Hepatocyte (in vitro differentiated cells): ENCODE measurements at regions not wholly inside any gene's neighbourhood (a gene's known extent, or its start where the extent isn't known, plus 50 kb on each side); places are given as distances from the start of the nearest gene placed in this dataset.

Source experiments
- EZH2phosphoT487 ChIP-seq: fragments of 200-600 bp; sonication (generic); IDR thresholded peaks from one replicate; pipeline ENCODE4 v1.6.1; 2018; ENCODE audit warnings: antibody characterized with exemption, mild to moderate bottlenecking, low read depth, moderate library complexity; ENCODE audit not compliant: unreplicated experiment, severe bottlenecking
- TF ChIP-seq, protein P1 (sequence below): fragments of 200-600 bp; sonication (generic); IDR thresholded peaks from 2 replicates; pipeline ENCODE4 v1.5.1; 2016; ENCODE audit warnings: antibody characterized with exemption, mild to moderate bottlenecking; ENCODE audit not compliant: poor library complexity

DNA sequence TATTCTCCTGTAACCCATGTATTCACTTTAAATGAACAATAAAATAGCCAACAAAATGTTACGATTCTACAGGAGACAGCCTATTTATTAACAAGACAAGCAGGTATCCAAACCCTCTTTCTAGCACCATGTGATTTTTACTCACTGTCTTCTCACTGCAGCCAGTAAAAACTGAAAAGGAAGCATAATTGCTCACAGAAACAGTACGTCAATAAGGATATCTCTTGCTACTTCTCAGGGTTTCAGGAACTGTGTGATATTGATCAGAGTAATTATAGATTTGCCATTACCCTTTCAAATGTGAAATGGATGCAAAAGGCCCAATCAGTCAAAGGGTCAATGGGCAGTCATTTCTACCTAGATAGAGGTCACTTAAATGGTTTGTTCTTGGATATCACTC lies 1473.8 kb upstream of the DDX18 start:
- TF ChIP-seq EZH2phosphoT487: no peak
- TF ChIP-seq, protein P1, sequence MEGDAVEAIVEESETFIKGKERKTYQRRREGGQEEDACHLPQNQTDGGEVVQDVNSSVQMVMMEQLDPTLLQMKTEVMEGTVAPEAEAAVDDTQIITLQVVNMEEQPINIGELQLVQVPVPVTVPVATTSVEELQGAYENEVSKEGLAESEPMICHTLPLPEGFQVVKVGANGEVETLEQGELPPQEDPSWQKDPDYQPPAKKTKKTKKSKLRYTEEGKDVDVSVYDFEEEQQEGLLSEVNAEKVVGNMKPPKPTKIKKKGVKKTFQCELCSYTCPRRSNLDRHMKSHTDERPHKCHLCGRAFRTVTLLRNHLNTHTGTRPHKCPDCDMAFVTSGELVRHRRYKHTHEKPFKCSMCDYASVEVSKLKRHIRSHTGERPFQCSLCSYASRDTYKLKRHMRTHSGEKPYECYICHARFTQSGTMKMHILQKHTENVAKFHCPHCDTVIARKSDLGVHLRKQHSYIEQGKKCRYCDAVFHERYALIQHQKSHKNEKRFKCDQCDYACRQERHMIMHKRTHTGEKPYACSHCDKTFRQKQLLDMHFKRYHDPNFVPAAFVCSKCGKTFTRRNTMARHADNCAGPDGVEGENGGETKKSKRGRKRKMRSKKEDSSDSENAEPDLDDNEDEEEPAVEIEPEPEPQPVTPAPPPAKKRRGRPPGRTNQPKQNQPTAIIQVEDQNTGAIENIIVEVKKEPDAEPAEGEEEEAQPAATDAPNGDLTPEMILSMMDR: no peak
